CD4-positive, alpha-beta memory T cell (primary cell): ENCODE measurements at regions not wholly inside any gene's neighbourhood (a gene's known extent, or its start where the extent isn't known, plus 50 kb on each side); places are given as distances from the start of the nearest gene placed in this dataset.

Experiments used
- CTCF ChIA-PET: fragments of 350-600 bp; sonication (Branson Sonifier 250); formaldehyde crosslinking; loops from one replicate; lab custom pipeline; 2021; ENCODE audit warnings: inconsistent platforms; ENCODE audit not compliant: partially characterized antibody; lab: Charles Lee
- POLR2A ChIA-PET: fragments of 350-600 bp; sonication (Branson Sonifier 250); formaldehyde crosslinking; loops from one replicate; lab custom pipeline; 2021; ENCODE audit not compliant: partially characterized antibody; lab: Charles Lee
- DNase-seq, 5 donors: peaks; one replicate each; pipeline versions ENCODE4 v3.0.0 to v3.0.0-alpha.2; 2020 to 2022; ENCODE audit warnings: mixed read lengths in 1 of 5
- H3K27ac ChIP-seq: one replicate; pipeline ENCODE4 v1.7.0; 2013; ENCODE audit warnings: low read depth, low read length
- H3K27me3 ChIP-seq: 2 replicates; pipeline ENCODE4 v1.7.0; 2013; ENCODE audit warnings: mild to moderate bottlenecking, low read length, moderate library complexity; ENCODE audit not compliant: insufficient read depth
- H3K36me3 ChIP-seq: 2 replicates; pipeline ENCODE4 v1.7.0; 2013; ENCODE audit warnings: mild to moderate bottlenecking, low read length, moderate library complexity; ENCODE audit not compliant: insufficient read depth
- H3K4me1 ChIP-seq: 2 replicates; pipeline ENCODE4 v1.7.0; 2013; ENCODE audit warnings: mild to moderate bottlenecking, low read length, moderate library complexity; ENCODE audit not compliant: insufficient read depth
- H3K4me3 ChIP-seq, 2 donors: one replicate each; pipeline ENCODE4 v1.7.0; 2013; ENCODE audit warnings: low read length in 2 of 2, mild to moderate bottlenecking in 1 of 2
- H3K9me3 ChIP-seq, 2 donors: one replicate each; pipeline ENCODE4 v1.7.0; 2013; ENCODE audit warnings: low read length in 2 of 2, control low read depth in 1 of 2; ENCODE audit not compliant: control insufficient read depth in 1 of 2
- H3K27ac Mint-ChIP-seq, 7 donors: one replicate each; pipeline ENCODE4 v1.8.0; 2020 to 2021; ENCODE audit warnings: mixed read lengths in 7 of 7, mild to moderate bottlenecking in 6 of 7, inconsistent platforms in 3 of 7, moderate library complexity in 3 of 7
- H3K27me3 Mint-ChIP-seq, 2 donors: one replicate each; pipeline ENCODE4 v1.8.0; 2020 to 2021; ENCODE audit warnings: mixed read lengths in 2 of 2
- H3K36me3 Mint-ChIP-seq, 2 donors: one replicate each; pipeline ENCODE4 v1.8.0; 2020 to 2021; ENCODE audit warnings: mixed read lengths in 2 of 2, inconsistent platforms in 1 of 2, mild to moderate bottlenecking in 1 of 2
- H3K4me1 Mint-ChIP-seq, 4 donors: one replicate each; pipeline ENCODE4 v1.8.0; 2020 to 2021; ENCODE audit warnings: mixed read lengths in 4 of 4, mild to moderate bottlenecking in 1 of 4
- H3K4me3 Mint-ChIP-seq, 8 donors: one replicate each; pipeline ENCODE4 v1.8.0; 2020 to 2021; ENCODE audit warnings: mixed read lengths in 8 of 8, mild to moderate bottlenecking in 7 of 8, moderate library complexity in 6 of 8, inconsistent platforms in 3 of 8
- H3K9me3 Mint-ChIP-seq, 8 donors: one replicate each; pipeline ENCODE4 v1.8.0; 2020 to 2021; ENCODE audit warnings: mixed read lengths in 8 of 8, mild to moderate bottlenecking in 5 of 8, inconsistent platforms in 3 of 8, moderate library complexity in 1 of 8
- intact Hi-C: fragments of 100-400 bp; cut with micrococcal nuclease; formaldehyde crosslinking; loops from one replicate; pipeline ENCODE4 v1.15.1; 2023

DNA sequence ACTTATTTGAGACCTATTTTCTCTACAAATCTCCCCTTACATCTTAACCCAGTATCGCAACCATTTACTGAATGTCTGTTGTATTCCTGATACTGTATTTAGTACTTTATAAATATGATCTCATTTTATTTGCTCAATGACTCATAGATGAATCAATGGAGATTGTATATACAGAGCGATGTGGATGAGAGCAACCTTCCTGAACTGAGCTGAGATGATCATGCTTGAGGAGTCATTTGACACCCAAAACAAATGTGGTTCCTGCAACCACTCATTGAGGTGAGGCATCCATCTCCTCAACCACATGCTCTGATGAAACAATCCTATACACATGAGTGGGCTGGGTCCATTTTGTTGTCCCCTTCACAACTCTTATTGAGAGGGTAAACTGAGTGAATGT is 250.0 kb downstream of the CDC14C start:
- H3K36me3 ChIP-seq = no peaks in the 10 kb centered on the region
- POLR2A ChIA-PET = no interaction called here
- no peak overlapping the region for H3K4me3 ChIP-seq
- no peak overlapping the region for H3K27ac Mint-ChIP-seq
- H3K36me3 Mint-ChIP-seq = no peaks in the 10 kb centered on the region
- H3K27me3 Mint-ChIP-seq = no peaks in the 10 kb centered on the region
- peaks cover 0 to 4% of the 10 kb centered on the region in 2 donors for H3K9me3 ChIP-seq
- CTCF ChIA-PET = no interaction called here
- H3K9me3 Mint-ChIP-seq = peaks cover 2 to 10% (median 8%) of the 10 kb centered on the region in 8 donors
- H3K27me3 ChIP-seq = no peaks in the 10 kb centered on the region
- H3K27ac ChIP-seq = no peak overlapping the region
- intact Hi-C loops = no loop called here
- H3K4me1 Mint-ChIP-seq = no peaks in the 10 kb centered on the region
- H3K4me3 Mint-ChIP-seq = no peak overlapping the region
- no peak for DNase-seq
- no peaks in the 10 kb centered on the region for H3K4me1 ChIP-seq

DNA sequence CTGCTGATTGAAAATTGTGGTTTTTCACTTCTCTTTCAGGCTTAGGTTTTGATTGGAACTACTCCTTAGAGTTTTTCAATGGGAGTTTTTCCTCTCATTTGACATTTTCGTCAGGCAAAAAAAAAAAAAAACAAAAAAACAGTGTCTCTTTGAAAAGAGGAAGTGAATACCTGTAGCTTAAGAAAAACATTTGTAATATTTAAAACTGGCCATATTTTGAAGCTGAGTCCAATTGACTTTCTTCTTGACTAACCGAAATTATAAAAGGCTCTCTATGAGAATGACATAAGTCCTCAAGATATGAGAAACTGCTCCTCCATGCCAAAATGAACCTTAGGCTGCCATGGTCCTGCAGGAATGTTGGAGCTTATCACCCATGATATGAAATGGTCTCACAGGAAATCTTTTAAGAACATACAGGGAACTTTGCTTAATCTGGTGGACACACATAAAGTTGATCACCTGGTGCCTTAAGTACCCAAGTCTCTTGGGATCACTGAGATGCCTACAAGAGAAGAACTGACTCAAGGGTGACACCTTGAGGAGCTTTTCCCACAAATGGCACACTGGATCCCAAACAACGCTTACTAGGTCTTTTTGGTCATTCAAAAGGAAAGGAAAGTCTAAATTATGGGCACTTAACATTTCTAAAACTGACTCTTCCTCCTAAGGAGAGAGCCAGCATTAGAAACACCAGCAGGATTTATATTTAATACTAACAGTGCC is 263.4 kb downstream of the CDC14C start:
- Histone ChIP-seq H3K9me3 (no peaks in the 10 kb centered on the region), H3K36me3 (no peaks in the 10 kb centered on the region), H3K4me3 (no peak overlapping the region), H3K27me3 (no peaks in the 10 kb centered on the region), H3K4me1 (no peaks in the 10 kb centered on the region), H3K27ac (no peak overlapping the region)
- no peaks in the 10 kb centered on the region for H3K36me3 Mint-ChIP-seq
- no peak overlapping the region for H3K4me3 Mint-ChIP-seq
- no peaks in the 10 kb centered on the region for H3K4me1 Mint-ChIP-seq
- intact Hi-C loops = no loop called here
- DNase-seq = no peak
- H3K27ac Mint-ChIP-seq = no peak overlapping the region
- peaks cover 0 to 15% (median 5%) of the 10 kb centered on the region in 8 donors for H3K9me3 Mint-ChIP-seq
- ChIA-PET CTCF (no interaction called here), POLR2A (no interaction called here)
- H3K27me3 Mint-ChIP-seq = peaks cover 0 to 2% of the 10 kb centered on the region in 2 donors

DNA sequence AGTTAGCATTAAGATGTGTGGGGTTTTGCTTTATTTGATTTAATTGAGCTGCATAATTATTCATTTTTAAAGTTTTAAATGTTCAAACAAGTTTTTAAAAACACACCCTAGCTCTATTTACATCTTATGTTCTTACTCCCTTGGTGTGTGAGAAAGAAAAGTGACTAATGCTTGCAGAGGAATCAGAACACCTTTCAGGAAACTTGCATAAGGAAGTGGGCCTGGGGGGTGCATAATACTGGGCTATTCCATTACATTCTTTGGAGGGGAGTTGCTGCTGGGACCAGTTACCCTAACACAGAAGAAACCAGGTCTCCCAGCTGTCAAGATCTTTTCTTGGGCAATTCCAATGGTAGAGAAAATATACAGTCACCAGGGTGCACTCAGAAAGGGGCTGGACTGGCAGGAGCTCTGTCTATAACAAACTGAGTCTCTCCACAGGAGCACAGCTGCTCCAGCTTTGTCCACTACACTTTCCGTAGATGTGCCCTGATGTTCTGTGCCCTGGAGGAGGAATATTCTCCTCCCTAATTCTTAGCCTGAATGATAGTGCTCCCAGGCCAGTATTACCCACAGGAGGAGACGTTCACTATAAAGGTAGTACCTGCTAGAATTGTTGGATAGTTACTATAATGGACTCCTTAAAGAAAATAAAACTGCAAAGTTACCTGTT is 304.2 kb downstream of the CDC14C start:
- no peaks in the 10 kb centered on the region for H3K4me1 Mint-ChIP-seq
- no peak for DNase-seq
- H3K27ac ChIP-seq = no peak overlapping the region
- ChIA-PET POLR2A (no interaction called here), CTCF (interaction anchor here (1.2 kb wide), 1 partner anchor 10 kb away, joined by 5 read pairs; no protein-coding TSS in a partner anchor)
- H3K4me1 ChIP-seq = no peaks in the 10 kb centered on the region
- no peak overlapping the region for H3K4me3 Mint-ChIP-seq
- H3K4me3 ChIP-seq = no peak overlapping the region
- H3K27me3 Mint-ChIP-seq = no peaks in the 10 kb centered on the region
- no peaks in the 10 kb centered on the region for H3K36me3 ChIP-seq
- H3K9me3 ChIP-seq = no peaks in the 10 kb centered on the region
- no peaks in the 10 kb centered on the region for H3K27me3 ChIP-seq
- H3K27ac Mint-ChIP-seq = no peak overlapping the region
- H3K9me3 Mint-ChIP-seq = peaks cover 4 to 17% (median 10%) of the 10 kb centered on the region in 8 donors
- H3K36me3 Mint-ChIP-seq = no peaks in the 10 kb centered on the region
- intact Hi-C loops = no loop called here

DNA sequence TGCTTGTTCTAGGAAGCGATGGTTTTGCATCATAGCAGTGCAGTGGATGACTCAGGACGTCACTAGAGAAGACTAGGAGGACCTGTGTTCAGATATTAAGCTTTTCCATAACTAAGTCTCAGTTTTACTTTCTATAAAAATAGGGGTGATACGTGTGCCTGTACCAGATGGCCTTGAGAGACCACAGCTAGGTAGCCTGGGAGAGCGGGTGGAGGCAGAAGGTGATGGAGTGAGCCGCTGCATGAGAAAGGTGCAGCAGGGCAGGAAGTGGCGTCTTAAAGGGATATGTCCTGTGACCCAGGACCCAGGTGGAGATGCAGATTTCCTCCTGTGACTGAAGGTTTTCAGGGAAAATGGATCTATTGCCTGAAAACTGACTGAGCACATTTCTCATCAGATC is 304.9 kb downstream of the CDC14C start:
- Mint-ChIP-seq H3K36me3 (no peaks in the 10 kb centered on the region), H3K4me3 (no peak overlapping the region), H3K27me3 (no peaks in the 10 kb centered on the region), H3K9me3 (peaks cover 4 to 18% (median 12%) of the 10 kb centered on the region in 8 donors), H3K27ac (no peak overlapping the region), H3K4me1 (no peaks in the 10 kb centered on the region)
- DNase-seq = no peak
- H3K4me3 ChIP-seq = no peak overlapping the region
- H3K9me3 ChIP-seq = no peaks in the 10 kb centered on the region
- H3K27ac ChIP-seq = no peak overlapping the region
- H3K4me1 ChIP-seq = no peaks in the 10 kb centered on the region
- ChIA-PET CTCF (interaction anchor here (1.2 kb wide), 1 partner anchor 9 kb away, joined by 5 read pairs; no protein-coding TSS in a partner anchor), POLR2A (no interaction called here)
- intact Hi-C loops = no loop called here
- H3K36me3 ChIP-seq = no peaks in the 10 kb centered on the region
- H3K27me3 ChIP-seq = no peaks in the 10 kb centered on the region

DNA sequence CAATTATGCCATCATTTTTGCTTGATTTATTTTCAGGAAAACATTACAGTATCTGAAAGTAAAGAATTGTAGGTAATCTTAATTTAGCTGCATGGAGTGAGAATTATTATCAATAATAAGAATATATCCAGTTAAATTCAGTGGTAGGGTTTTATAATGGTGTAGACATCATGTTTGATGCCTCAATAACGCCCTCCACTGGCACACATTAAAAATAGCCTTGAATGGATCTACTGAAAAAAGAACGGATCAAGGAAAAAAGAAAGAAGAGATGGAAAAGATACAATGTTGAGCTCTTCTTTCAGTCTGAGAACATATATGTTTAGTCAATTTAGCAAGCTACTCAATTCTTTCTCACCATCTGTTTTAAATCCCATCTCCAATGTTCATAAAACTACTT is 319.2 kb downstream of the CDC14C start:
- H3K36me3 Mint-ChIP-seq = no peaks in the 10 kb centered on the region
- no peaks in the 10 kb centered on the region for H3K9me3 ChIP-seq
- H3K9me3 Mint-ChIP-seq = peaks cover 7 to 26% (median 15%) of the 10 kb centered on the region in 8 donors
- no peaks in the 10 kb centered on the region for H3K27me3 ChIP-seq
- H3K4me3 ChIP-seq = no peak overlapping the region
- ChIA-PET CTCF (no interaction called here), POLR2A (no interaction called here)
- intact Hi-C loops = no loop called here
- DNase-seq = no peak
- H3K27me3 Mint-ChIP-seq = no peaks in the 10 kb centered on the region
- H3K4me3 Mint-ChIP-seq = no peak overlapping the region
- H3K4me1 Mint-ChIP-seq = no peaks in the 10 kb centered on the region
- no peaks in the 10 kb centered on the region for H3K4me1 ChIP-seq
- H3K27ac Mint-ChIP-seq = no peak overlapping the region
- no peak overlapping the region for H3K27ac ChIP-seq
- no peaks in the 10 kb centered on the region for H3K36me3 ChIP-seq

DNA sequence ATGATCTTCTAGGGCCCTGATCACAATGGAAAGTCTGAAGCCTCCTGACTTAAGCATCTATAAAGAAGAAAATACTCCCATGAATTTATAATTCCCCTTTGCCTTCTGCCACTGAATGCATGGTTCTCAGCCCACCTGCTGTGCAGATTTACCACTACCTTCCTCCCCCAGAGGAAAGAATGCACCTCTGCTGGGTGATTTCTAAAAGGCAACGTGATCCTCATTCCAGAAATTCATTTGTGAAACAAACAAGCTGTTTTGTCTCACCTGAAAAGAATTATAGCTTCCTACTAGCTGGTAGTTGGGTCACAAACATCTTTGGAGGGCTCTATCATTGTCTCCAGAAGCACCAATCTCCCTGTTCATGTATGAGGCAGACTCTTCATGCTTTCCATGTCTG is 320.2 kb downstream of the CDC14C start:
- H3K4me1 Mint-ChIP-seq = no peaks in the 10 kb centered on the region
- H3K9me3 Mint-ChIP-seq = peaks cover 2 to 16% (median 8%) of the 10 kb centered on the region in 8 donors
- H3K9me3 ChIP-seq = no peaks in the 10 kb centered on the region
- ChIA-PET CTCF (no interaction called here), POLR2A (no interaction called here)
- H3K4me3 ChIP-seq = no peak overlapping the region
- no peaks in the 10 kb centered on the region for H3K4me1 ChIP-seq
- DNase-seq = no peak
- no peaks in the 10 kb centered on the region for H3K27me3 Mint-ChIP-seq
- no peak overlapping the region for H3K27ac Mint-ChIP-seq
- no peak overlapping the region for H3K27ac ChIP-seq
- H3K36me3 ChIP-seq = no peaks in the 10 kb centered on the region
- H3K4me3 Mint-ChIP-seq = no peak overlapping the region
- intact Hi-C loops = no loop called here
- H3K36me3 Mint-ChIP-seq = no peaks in the 10 kb centered on the region
- no peaks in the 10 kb centered on the region for H3K27me3 ChIP-seq

DNA sequence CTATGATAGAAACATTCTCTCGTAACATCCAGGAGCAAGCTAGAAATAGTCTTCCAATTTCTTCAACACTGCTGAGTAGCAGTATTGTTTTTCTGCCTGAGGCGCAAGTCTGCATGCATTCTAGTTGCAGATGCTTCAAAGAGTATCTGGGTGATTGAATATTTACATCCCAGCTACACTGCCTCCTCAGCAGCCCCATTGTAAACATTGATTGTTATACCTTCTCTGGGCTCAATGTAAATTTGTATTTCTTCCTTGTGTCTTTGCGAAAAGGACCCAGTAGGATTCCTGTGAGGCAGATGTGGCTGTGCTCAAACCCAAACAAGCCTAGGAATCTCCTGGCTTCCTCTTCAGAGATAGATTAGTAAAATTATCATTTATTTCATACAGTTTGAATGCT is 320.7 kb downstream of the CDC14C start:
- peaks cover 0 to 12% (median 7%) of the 10 kb centered on the region in 8 donors for H3K9me3 Mint-ChIP-seq
- no peaks in the 10 kb centered on the region for H3K36me3 ChIP-seq
- DNase-seq = no peak
- H3K4me1 Mint-ChIP-seq = no peaks in the 10 kb centered on the region
- H3K27ac Mint-ChIP-seq = no peak overlapping the region
- H3K4me3 ChIP-seq = no peak overlapping the region
- ChIA-PET POLR2A (no interaction called here), CTCF (no interaction called here)
- no peaks in the 10 kb centered on the region for H3K36me3 Mint-ChIP-seq
- no peak overlapping the region for H3K27ac ChIP-seq
- H3K4me1 ChIP-seq = no peaks in the 10 kb centered on the region
- no peaks in the 10 kb centered on the region for H3K27me3 ChIP-seq
- H3K27me3 Mint-ChIP-seq = no peaks in the 10 kb centered on the region
- H3K9me3 ChIP-seq = no peaks in the 10 kb centered on the region
- H3K4me3 Mint-ChIP-seq = no peak overlapping the region
- intact Hi-C loops = no loop called here
